ENCODE measurements at regions not wholly inside any gene's neighbourhood (a gene's known extent, or its start where the extent isn't known, plus 50 kb on each side); places are given as distances from the start of the nearest gene placed in this dataset.
"Not testable (repeated sequence)": the region's sequence is repeated elsewhere in the genome, so short reads cannot be mapped to it uniquely, and the experiment has no call there.

GRCh38 chr4:17252131-17252530 is 259.8 kb downstream of the QDPR start:
- DNase-seq (ENCODE audit: low read depth, low spot score): no peak
- H3K27ac ChIP-seq: no peak overlapping the region

DNA sequence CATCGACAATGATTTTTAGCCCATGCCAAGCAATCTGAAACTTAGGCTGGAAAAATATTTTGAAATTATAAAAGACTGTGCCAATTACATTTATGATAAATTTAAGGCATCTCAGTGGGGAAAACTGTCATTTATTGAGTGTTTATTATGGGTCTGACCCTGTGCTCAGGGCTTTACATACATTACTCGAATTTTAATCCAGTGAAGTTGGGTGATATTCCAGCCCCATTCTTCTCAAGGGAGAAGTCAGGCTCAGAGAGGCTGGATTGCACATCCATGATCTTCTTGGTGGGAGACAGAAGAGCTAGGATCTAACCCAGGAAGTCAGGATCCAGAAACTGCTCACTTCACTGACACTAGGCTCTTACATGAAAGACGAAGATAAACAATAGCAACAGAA is 260.8 kb downstream of the QDPR start:
- DNase-seq (ENCODE audit: low read depth, low spot score): no peak
- H3K27ac ChIP-seq: no peak overlapping the region

- no peak for DNase-seq (ENCODE audit: low read depth, low spot score)
- no peak overlapping the region for H3K27ac ChIP-seq
Observed at GRCh38 chr4:17250591-17250990, 261.3 kb downstream of the QDPR start.

DNA sequence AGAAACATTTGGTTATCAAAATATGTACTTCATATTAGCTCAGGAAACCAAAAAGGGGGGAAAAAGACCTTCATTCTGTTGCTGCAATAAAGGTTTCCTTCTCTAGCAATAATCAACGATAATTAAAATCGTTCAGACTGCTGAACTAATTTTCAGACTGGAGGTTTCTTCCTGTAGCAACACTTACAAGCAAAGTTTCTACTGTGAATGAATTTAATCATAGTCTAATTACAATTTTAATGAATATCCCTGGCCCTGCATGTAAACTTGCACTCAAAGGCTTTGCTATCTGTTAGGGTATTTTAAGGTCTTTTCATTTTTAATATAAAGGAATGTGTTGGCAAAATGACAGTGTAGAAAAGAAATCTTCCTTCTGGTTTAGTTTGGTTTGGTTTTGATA is 265.2 kb downstream of the QDPR start:
- DNase-seq (ENCODE audit: low read depth, low spot score): no peak

GRCh38 chr4:17241835-17242234 is 270.1 kb downstream of the QDPR start:
- DNase-seq (ENCODE audit: low read depth, low spot score): no peak
- no peak overlapping the region for H3K27ac ChIP-seq

More for the DNA sequence above, 265.2 kb downstream of the QDPR start:
- H3K27ac ChIP-seq: no peak overlapping the region

- DNase-seq (ENCODE audit: low read depth, low spot score): no peak
- no peak overlapping the region for H3K27ac ChIP-seq
Observed at GRCh38 chr4:17238633-17239032, 273.3 kb downstream of the QDPR start.

GRCh38 chr4:17236686-17237085 is 275.2 kb downstream of the QDPR start:
- H3K27ac ChIP-seq: no peak overlapping the region
- no peak for DNase-seq (ENCODE audit: low read depth, low spot score)

DNA sequence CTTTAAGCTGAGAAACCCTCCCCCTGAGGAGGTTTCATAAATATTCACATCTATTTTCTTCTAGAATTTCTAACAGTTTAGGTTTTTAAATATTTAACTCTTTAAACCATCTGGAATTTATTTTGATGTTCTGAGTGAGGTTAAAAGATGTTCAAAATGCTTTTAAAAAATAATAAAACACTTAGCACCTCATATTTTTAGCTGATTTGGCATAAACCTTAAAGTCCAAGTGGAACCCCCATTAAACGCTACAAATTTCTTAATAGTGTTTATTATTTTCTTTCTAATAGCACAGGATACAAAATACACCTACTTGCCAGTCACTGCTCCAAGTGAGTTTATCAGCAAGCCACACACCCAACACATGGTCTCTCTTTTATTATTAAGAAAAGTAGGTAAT is 277.2 kb downstream of the QDPR start:
- DNase-seq (ENCODE audit: low read depth, low spot score): no peak
- H3K27ac ChIP-seq: no peak overlapping the region

- no peak overlapping the region for H3K27ac ChIP-seq
- DNase-seq (ENCODE audit: low read depth, low spot score): no peak
Observed at GRCh38 chr4:17232566-17233253, 279.2 kb downstream of the QDPR start.

- DNase-seq (ENCODE audit: low read depth, low spot score); H3K27ac ChIP-seq: not testable (repeated sequence)
Observed at GRCh38 chr4:17231880-17232475, 279.9 kb downstream of the QDPR start.

DNA sequence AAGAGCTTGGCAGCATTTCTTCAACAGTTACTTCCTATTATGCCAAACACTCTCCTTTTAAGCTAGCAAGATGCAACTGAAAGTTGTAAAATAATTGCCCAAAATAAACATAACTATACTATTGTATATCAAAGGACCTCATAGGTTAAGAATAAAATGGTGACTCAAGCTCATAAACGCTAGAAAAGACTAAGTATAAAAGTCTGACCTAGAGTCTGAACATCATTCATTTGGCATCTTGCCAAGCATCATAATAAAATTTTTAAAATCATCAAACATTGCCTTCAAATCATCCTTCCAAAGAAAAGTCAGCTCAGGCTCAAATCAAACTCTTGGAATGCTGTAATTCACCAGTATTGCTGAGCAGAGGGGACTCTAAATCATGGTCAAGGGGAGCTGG is 281.2 kb downstream of the QDPR start:
- no peak overlapping the region for H3K27ac ChIP-seq
- no peak for DNase-seq (ENCODE audit: low read depth, low spot score)

DNA sequence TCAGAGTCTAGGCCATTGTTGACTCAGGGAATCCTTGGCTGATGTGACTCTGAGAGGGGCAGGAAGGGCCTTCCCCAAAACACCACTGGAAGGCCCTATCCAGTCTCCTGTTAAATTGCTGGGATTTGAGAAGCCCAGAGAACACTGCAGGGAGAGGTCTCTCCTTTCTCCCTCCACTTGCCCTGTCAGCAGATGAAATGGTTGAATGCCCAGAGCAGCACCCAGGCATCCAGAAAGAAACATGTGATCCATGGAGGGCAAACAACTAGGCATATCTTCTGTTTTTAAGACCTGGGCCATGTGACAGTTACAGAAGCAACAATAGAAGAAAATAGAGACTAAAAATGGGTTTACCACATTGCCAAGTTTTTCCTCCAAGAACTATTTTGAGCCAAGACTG is 291.1 kb downstream of the QDPR start:
- H3K27ac ChIP-seq: no peak overlapping the region
- DNase-seq (ENCODE audit: low read depth, low spot score): no peak

- no peak overlapping the region for H3K27ac ChIP-seq
- no peak for DNase-seq (ENCODE audit: low read depth, low spot score)
Observed at GRCh38 chr4:17218786-17219185, 293.1 kb downstream of the QDPR start.

DNA sequence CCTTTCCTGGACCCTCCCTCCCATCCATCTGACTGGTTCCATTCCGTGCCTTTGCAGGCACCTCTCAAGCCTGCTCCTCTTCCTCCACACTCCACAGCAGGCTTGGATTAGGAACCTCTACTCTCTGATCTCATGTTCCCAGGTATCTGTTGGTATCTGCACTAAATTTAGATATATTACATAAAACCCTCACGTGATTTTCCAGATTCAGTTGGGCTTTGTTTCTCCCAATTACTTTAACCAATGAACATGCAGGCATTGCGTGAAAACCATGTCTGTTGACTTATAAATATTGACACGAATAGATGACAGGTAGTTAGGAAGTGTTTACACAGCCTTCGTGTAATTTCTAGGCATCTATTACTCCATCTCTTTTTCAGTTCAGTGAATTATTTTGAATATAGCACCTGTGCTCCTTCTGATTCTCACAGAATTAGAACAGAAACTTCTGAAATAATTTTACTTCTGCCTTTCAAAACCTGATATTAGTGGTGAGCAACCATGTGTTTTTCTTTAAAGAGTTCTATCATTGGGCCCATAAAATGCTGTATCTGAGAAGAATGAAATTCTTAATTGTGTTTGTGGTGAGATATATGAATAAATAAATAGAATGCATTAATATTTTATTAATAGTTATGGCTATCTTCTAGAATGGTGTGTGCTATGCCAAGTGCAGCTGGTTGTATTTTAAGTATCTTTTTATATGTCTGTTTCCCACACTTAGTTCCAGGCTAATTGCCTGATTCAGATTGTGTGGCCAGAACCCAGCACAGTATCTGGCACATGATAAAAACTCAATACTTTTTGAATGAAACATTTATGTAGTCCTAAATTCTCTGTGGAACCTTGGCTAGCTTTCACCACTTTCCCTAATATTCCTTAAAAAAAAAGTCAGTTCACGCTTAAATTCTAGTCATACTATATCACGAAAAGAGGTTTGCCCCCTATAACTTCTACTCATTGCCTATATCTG is 304.8 kb downstream of the QDPR start:
- DNase-seq (ENCODE audit: low read depth, low spot score): no peak
- H3K27ac ChIP-seq: no peak overlapping the region

GRCh38 chr4:17204908-17205307 is 306.5 kb upstream of the LDB2 start:
- DNase-seq (ENCODE audit: low read depth, low spot score): no peak
- no peak overlapping the region for H3K27ac ChIP-seq

DNA sequence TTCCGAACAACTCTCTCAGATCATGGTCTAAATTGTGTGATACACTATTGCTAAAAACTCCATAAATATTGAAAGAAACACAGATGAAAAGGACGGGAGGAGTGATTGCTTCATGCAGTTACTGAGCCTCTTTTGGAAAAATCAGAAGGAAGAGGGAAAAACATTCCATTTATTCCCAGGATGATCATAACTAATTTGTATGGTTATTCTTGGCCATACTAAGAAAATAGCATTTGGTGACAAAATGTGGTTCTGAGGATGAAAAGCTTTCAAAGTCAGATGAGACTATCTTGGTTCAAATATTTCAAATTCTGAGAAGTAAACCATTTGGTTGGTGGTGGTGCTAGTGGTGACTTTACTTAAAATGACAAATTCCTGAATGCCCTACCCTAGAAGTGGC is 305.4 kb upstream of the LDB2 start:
- H3K27ac ChIP-seq: no peak overlapping the region
- no peak for DNase-seq (ENCODE audit: low read depth, low spot score)

- no peak overlapping the region for H3K27ac ChIP-seq
- no peak for DNase-seq (ENCODE audit: low read depth, low spot score)
Observed at GRCh38 chr4:17197070-17197469, 298.6 kb upstream of the LDB2 start.

- DNase-seq (ENCODE audit: low read depth, low spot score): no peak
Observed at GRCh38 chr4:17195461-17196275, 297.2 kb upstream of the LDB2 start.

DNA sequence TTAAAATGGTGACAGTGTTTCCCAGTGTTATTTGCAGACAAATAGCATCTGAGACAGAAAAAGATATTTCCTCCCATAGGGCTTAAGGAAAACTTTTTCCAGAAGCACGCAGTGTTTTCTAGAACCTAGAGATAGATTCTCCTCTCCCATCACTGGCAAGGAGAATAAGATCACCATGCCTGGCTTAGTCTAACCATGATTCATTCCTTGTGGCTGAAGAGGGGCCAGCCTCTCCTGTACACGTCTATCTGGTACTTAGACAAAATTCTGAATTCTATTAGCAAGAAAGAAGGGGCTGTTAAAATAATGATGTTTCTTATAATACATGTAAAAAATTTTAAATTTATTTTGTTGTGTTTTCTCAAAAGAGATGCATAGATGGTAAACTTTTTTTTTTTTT is 296.1 kb upstream of the LDB2 start:
- no peak for DNase-seq (ENCODE audit: low read depth, low spot score)
- H3K27ac ChIP-seq: no peak overlapping the region

More at GRCh38 chr4:17195461-17196275, 297.2 kb upstream of the LDB2 start:
- no peak overlapping the region for H3K27ac ChIP-seq

GRCh38 chr4:17189759-17190158 is 291.3 kb upstream of the LDB2 start:
- DNase-seq (ENCODE audit: low read depth, low spot score): no peak
- no peak overlapping the region for H3K27ac ChIP-seq
